Keratinocyte (primary cell): ENCODE measurements at regions not wholly inside any gene's neighbourhood (a gene's known extent, or its start where the extent isn't known, plus 50 kb on each side); places are given as distances from the start of the nearest gene placed in this dataset.
"Not testable (repeated sequence)": the region's sequence is repeated elsewhere in the genome, so short reads cannot be mapped to it uniquely, and the experiment has no call there.

ENCODE experiments used
- DNase-seq: peaks from one replicate; pipeline ENCODE4 v3.0.0-alpha.2; 2011; ENCODE audit warnings: low read depth, missing footprints, low spot score
- FAIRE-seq: peaks from 2 replicates; lab custom pipeline; 2011; peaks lifted over from hg19 to GRCh38; lab: Jason Lieb, UNC
- H2AFZ ChIP-seq: 2 replicates; pipeline ENCODE4 v1.6.0; 2012; ENCODE audit warnings: low read length, control low read depth, inconsistent platforms; ENCODE audit not compliant: control insufficient read depth
- H3K27ac ChIP-seq: 2 replicates; pipeline ENCODE4 v1.5.1; 2011; ENCODE audit warnings: low read length; ENCODE audit not compliant: control insufficient read depth, insufficient read depth
- H3K27me3 ChIP-seq: 3 replicates; pipeline ENCODE4 v1.6.0; 2011; ENCODE audit warnings: low read length; ENCODE audit not compliant: control insufficient read depth, insufficient read depth; ENCODE audit errors: extremely low read depth
- H3K36me3 ChIP-seq, 2 experiments: 2 replicates in 1 of 2; 3 replicates in 1 of 2; pipeline ENCODE4 v1.5.1; 2011; ENCODE audit warnings: low read length in 2 of 2, mild to moderate bottlenecking in 1 of 2; ENCODE audit not compliant: control insufficient read depth in 2 of 2, insufficient read depth in 2 of 2; ENCODE audit errors: extremely low read depth in 1 of 2
- H3K4me1 ChIP-seq: 3 replicates; pipeline ENCODE4 v1.5.1; 2011; ENCODE audit warnings: low read length; ENCODE audit not compliant: control insufficient read depth, insufficient read depth; ENCODE audit errors: extremely low read depth
- H3K4me2 ChIP-seq: 3 replicates; pipeline ENCODE4 v1.6.0; 2011; ENCODE audit warnings: low read depth, low read length; ENCODE audit not compliant: control insufficient read depth, insufficient read depth; ENCODE audit errors: extremely low read depth
- H3K4me3 ChIP-seq, 3 experiments: fragments of 200-600 bp in 1 of 3; sonication (generic) in 1 of 3; 2 replicates in 2 of 3; 3 replicates in 1 of 3; pipeline ENCODE4 v1.5.1; 2011 to 2016; ENCODE audit warnings: low read length in 3 of 3, mild to moderate bottlenecking in 3 of 3, control low read depth in 2 of 3, inconsistent platforms in 1 of 3, low read depth in 1 of 3, mixed read lengths in 1 of 3, mixed run types in 1 of 3, moderate library complexity in 1 of 3; ENCODE audit not compliant: control insufficient read depth in 2 of 3, insufficient read depth in 2 of 3; ENCODE audit errors: extremely low read depth in 1 of 3
- H3K79me2 ChIP-seq: 2 replicates; pipeline ENCODE4 v1.6.0; 2012; ENCODE audit warnings: low read length; ENCODE audit not compliant: control insufficient read depth, insufficient read depth
- H3K9ac ChIP-seq: 3 replicates; pipeline ENCODE4 v1.6.0; 2011; ENCODE audit warnings: low read length; ENCODE audit not compliant: control insufficient read depth, insufficient read depth; ENCODE audit errors: extremely low read depth
- H3K9me1 ChIP-seq: 3 replicates; pipeline ENCODE4 v1.6.0; 2011; ENCODE audit warnings: low read length; ENCODE audit not compliant: control insufficient read depth, insufficient read depth; ENCODE audit errors: extremely low read depth
- H3K9me3 ChIP-seq: 2 replicates; pipeline ENCODE4 v1.5.1; 2012; ENCODE audit warnings: low read depth, low read length; ENCODE audit not compliant: control insufficient read depth
- H4K20me1 ChIP-seq: 3 replicates; pipeline ENCODE4 v1.6.0; 2011; ENCODE audit warnings: low read length; ENCODE audit not compliant: control insufficient read depth, insufficient read depth; ENCODE audit errors: extremely low read depth
- CTCF ChIP-seq, 3 experiments: IDR thresholded peaks in 1 of 3; conservative IDR thresholded peaks in 1 of 3; optimal IDR thresholded peaks in 1 of 3; 2 replicates in 2 of 3; 3 replicates in 1 of 3; pipeline versions ENCODE3 to v1.5.1; 2011; ENCODE audit warnings: low read length in 3 of 3, mild to moderate bottlenecking in 3 of 3, moderate library complexity in 2 of 3, control low read depth in 1 of 3, inconsistent platforms in 1 of 3; ENCODE audit not compliant: insufficient read depth in 2 of 3; ENCODE audit errors: extremely low read depth in 1 of 3
- EZH2 ChIP-seq: IDR thresholded peaks from one replicate; pipeline ENCODE4 v1.6.1; 2012; ENCODE audit warnings: inconsistent platforms, mild to moderate bottlenecking, low read length, moderate library complexity
- dilution Hi-C: fragments of 300-500 bp; cut with MboI; formaldehyde crosslinking; loops from one replicate; pipeline ENCODE4 v1.7.0; 2020; ENCODE audit warnings: low sequenced_read_pairs; ENCODE audit not compliant: extremely low pct_ligation_motif_present

- FAIRE-seq, H3K9me3 ChIP-seq, dilution Hi-C loops, H3K4me2 ChIP-seq, H3K4me1 ChIP-seq, H3K27ac ChIP-seq, H3K9me1 ChIP-seq, H3K4me3 ChIP-seq, DNase-seq, H3K27me3 ChIP-seq, H3K79me2 ChIP-seq, H3K9ac ChIP-seq, H4K20me1 ChIP-seq, H3K36me3 ChIP-seq, H2AFZ ChIP-seq: not testable (repeated sequence)
Measured at GRCh38 chr9:39583413-39583747, 227.9 kb downstream of the SPATA31A1 start.

GRCh38 chr9:39585233-39585632, 229.8 kb downstream of the SPATA31A1 start:
- H3K9ac ChIP-seq, FAIRE-seq, H3K9me3 ChIP-seq, H4K20me1 ChIP-seq, DNase-seq, H3K27me3 ChIP-seq, H3K27ac ChIP-seq, H3K79me2 ChIP-seq, H3K36me3 ChIP-seq, H3K4me1 ChIP-seq, H3K4me3 ChIP-seq, H3K4me2 ChIP-seq, dilution Hi-C loops, H3K9me1 ChIP-seq, H2AFZ ChIP-seq: not testable (repeated sequence)

DNA sequence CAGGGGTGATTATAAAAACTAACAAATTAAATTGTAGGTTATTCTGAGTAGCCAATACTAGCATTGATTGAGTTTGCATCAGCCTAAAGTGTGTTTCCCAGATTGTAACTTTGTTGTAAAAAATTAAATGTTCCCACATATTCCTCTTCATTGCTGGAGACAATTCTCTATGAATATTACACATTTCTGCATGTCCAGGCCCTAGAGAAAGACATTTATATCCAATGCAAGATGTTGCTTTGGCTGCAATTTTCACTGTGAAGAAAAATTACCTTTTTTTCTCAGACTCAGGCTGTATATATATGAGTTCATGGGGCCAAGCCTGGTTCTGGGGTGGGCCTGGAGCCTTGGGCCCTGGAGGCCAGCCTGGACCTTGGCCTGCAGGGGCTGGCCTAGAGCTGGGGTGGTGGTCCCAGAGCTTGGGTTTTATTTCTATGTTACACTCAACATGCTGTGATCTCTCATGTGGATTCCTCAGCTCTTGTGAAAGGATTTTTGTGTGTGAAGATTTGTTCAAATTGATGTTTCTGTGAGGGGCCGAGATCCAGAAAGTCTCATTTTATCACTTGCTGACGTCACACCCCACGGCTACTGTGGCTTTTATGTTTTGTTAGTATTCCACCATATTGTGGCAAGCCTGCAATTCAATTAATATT, 232.5 kb downstream of the SPATA31A1 start:
- no peak for FAIRE-seq

More for the DNA sequence above, 232.5 kb downstream of the SPATA31A1 start:
- Histone ChIP-seq H3K4me3 (no peak overlapping the region), H3K27ac (no peak overlapping the region), H3K36me3 (no peaks in the 10 kb centered on the region), H3K4me2 (no peak overlapping the region), H2AFZ (no peak overlapping the region), H3K4me1 (no peaks in the 10 kb centered on the region), H4K20me1 (no peaks in the 10 kb centered on the region), H3K9ac (no peak overlapping the region), H3K9me1 (no peaks in the 10 kb centered on the region), H3K9me3 (no peaks in the 10 kb centered on the region), H3K27me3 (no peaks in the 10 kb centered on the region), H3K79me2 (no peaks in the 10 kb centered on the region)
- dilution Hi-C loops = no loop called here
- no peak for DNase-seq
- TF ChIP-seq EZH2 (no peak), CTCF (optimal IDR thresholded peaks at IDR 0.05 in 1 of 3, IDR thresholded peaks at IDR 0.05 in 1 of 3, conservative IDR thresholded peaks at IDR 0.05 in 1 of 3; ENCODE audit: extremely low read depth in 1 of 3, insufficient read depth in 2 of 3, low read length in 3 of 3) (no peak)
